NCI-H1417 (cell line): ENCODE measurements at regions not wholly inside any gene's neighbourhood (a gene's known extent, or its start where the extent isn't known, plus 50 kb on each side); places are given as distances from the start of the nearest gene placed in this dataset.
"Not testable (repeated sequence)": the region's sequence is repeated elsewhere in the genome, so short reads cannot be mapped to it uniquely, and the experiment has no call there.

ENCODE experiments used
- DNase-seq, 3 experiments: peaks; one replicate each; lab custom pipeline; 2025; lab: John Stamatoyannopoulos, UW

DNA sequence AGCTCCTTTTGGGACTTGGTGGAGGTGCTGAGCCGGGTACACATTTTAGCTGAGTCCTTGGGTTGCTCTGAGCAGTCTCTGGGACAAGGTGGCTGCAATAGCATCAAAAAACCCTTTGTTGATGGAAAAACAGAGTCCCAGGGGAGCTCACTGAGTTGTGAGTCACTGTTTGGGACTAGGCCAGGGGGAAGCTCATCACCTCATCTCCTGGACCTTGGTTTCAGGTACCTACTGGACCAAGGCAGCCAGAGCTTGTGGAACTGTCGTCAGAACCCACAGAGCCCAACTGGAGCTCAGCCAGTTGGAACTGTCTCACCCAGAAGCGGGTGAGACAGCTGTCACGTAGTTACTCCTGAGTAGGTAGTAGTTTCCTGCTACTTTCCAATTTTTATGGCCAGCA, 146.7 kb downstream of the HLX start:
- no peak for DNase-seq

DNA sequence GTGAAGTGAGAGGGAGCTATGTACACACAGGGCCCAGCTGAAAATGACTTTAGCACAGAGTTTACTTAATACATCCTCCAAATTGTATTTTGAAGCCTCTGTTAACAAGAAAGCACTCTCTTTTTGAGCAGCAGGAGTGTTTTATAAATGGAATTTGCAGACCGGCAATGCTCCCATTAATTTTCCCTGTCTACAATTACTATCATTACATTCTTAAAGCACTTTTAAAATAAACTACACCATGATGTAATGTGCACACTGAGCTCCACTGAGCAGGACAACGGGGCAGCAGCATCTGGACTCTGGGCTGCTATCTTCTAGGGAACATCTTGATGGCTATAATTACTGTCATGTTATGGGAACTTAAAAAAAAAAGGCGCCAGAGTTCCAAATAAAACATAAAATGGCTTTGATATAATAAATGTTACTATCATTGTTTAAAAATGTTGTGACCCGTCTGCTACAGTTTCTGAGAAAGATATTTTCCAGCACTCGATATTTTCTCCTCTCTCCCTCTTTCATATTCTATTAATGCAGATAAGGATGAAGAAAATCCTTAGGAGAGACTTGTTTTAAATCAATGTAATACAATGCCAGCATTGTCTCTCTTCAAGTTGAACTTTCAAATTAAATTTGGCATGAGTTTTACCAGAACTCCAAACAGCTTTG, 150.9 kb downstream of the HLX start:
- DNase-seq, result peak in 1 of 3 experiments; percentile 43

DNA sequence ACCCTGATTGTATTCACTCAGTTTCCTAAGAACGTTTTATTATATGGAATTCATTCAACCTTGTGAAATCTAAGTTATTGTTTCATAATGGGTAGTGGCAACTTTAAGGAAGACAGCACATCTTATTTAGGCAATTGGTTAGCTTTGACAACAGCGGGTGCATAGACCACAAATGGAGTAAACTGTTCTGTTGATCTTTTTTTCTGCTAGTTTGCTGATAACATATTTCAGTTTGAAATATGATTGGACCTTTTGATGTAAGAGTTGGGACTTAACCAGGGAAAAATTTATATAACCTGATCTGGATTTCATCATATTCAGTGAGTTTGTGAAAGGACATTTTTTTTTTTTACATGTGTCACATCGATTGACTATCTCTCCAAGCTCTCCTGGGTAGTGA, 151.7 kb downstream of the HLX start:
- no peak for DNase-seq

DNA sequence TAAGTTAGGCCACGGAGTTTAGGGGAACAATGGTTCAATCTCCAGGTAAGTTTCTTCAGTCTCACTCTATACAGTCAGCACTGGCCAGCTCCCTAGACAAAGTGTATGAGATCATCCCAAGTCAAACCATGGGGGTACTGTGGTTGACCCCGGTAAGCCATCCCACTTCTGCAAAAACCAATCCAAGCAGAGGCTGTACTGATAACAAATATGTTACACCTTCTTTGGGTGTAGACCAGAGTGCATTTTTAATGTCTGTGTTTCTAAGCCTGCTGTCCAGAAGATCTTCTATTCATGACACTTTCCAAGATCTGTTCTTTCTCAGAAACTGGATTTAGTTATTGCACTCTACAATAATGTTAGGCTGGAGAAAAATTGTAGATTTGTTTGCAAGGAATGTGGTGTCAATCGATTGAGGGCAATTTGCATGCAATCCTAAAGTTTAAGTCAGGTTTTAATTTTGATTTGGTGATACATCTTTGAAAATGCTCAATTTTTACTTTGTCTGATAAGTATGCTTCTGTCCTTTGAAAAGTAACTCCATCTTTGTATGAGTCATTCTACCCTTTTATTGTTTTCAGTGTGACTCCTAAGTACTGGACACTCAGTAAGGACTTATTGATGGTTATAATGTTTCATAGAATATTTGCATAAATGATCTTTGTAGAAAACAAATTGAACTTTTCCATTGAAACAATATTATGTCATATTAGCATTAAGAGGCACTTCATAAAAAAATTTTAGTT, 152.4 kb downstream of the HLX start:
- no peak for DNase-seq

DNA sequence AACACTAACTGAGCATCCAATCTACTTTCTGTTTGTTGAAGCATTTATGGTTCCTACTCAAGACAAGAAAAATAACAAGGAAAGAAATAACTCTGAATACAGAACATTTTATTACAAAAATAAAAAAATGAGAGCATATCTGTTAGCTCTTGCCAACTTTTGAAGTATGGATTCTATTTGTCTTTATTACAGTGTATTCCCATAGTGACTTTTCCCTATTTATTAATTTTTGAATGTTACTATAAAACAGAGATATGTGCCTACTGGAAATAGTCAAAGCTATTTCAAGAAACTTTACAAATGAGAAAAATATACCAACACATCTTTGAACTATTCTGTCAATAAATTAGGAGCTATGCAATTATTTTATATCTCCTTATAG, 153.0 kb downstream of the HLX start:
- no peak for DNase-seq

DNA sequence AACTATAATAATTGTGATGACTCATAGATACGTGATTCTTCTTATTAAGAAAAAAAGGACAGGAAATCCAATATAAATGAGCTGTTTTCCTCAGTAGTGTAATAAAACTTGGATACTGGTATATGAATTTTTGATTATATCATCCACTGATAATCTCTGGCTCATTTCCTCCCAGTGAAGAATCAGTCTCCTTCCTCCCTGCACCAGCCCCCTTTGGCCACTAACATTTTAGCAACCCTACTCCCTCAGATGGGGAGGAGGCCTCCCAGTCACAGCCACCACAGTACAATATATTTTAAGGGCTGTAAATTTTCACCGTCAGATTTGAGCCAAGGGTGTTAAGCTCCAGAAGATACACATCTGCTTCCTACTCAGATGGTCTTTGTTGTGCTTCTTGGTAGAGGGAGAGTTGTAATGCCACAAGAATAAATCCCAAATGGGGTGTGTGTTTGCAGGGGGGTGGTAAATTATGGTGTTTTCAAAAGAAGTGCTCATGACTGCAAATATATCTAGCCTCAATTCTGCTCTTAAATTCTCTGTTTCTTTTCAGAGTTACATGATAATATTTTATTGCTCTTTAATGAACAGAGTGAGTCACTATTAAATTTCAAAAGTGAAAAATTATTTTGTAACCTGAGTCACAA, 153.5 kb downstream of the HLX start:
- no peak for DNase-seq

DNA sequence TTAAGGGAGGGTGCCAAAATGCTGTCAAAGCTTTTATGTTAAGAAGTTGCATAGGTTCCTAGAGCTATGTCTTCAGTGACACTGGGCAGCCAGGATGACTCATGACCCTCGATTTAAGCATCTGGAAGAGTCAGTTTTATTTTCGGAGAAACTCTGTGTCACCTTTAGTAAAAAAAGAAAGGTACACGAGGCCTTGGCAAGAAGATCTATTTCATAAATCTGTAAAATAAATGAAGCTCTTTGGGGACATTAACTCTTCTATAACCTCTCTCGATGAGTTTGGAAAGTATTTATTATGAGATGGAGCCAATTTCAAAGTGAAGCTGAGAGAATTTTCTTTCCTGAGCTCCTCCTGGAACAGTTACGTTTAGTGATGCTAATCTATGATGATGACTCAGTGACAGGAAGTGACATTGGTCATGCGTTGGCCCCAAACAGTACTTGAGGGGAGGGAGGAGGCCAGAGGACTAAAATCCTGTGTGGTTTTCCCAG, 156.5 kb downstream of the HLX start:
- DNase-seq, result no peak

DNA sequence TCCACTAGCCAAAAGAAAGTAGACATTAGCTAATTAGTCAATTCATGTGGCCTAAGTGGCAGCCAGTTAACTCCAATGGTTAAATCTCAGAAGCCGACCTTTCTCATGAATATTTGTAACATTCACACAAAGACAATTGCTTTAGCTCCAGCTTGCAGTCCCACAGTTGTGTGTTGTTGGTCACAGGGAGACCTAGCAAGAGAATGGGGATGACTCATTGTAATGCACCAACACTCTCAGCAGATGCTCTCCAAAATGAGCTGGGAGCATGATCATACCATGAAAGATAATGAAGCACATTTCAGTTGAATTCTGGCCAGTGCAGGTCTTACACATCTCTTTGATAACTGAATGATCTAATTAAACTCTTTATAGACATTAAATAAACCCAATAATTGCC, 160.4 kb downstream of the HLX start:
- DNase-seq, result no peak

DNA sequence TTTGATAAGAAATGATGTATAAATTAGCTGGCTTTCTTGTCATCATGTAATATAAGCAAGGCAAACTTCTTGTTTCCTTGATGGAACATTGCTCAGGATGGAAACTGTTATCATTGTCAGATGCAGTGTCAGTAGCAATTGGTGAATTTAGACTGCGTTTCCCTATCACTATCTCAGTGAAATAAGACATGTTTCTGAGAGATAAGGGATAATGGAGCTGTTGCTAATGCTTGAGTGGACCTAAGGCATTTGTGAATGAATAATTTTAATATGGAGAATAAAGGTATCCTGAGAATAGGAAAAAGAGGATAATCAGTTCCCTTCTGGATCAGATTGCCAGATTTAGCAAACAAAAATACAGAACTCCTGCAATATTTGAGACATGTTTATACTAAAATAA, 160.9 kb downstream of the HLX start:
- no peak for DNase-seq

DNA sequence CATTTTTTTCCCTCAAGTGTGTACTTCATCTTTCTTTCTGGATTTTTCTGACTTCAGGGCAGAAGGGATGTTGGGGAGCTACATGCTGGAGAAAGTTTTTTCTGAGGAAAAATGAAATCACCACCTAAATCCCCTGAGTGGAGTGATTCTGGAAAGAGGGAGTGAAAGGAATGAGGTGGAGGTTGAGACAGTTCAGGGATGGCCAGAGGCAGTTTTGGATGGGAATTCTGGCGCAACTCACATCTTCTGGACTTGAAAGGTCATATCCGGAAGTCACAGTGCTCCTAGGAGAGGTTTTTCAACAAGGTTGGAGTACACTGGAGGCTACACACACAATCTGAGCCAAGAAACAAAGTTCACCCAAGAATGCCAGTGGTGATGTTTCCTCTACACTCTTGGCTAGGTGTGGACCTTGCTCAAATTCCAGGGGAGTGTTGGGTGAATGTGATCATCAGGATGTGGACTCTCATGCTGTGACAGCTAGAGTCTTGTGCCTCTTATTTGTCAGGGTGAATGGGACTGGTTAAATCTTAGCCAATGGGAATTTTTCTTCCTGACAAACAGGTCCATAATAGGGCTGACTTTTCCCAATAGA, 161.5 kb downstream of the HLX start:
- DNase-seq, result no peak

DNA sequence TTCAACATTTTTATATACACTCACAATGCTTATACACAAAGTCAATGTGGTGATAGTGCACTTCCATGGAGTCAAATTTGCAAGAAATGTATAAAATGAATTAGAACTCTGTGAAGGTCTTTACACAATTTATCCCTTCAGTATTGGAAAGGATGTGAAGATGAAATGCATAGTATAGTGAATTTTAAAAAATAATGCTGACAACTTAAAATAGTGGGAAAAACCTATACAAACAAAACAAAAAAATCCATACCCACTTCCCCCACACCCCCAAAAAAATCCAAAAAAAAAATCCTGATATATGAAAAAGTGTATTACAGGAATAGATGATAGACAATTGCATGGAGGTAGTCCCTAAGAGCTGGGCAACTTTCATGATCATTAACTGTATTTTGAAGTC, 165.3 kb downstream of the HLX start:
- no peak for DNase-seq

DNA sequence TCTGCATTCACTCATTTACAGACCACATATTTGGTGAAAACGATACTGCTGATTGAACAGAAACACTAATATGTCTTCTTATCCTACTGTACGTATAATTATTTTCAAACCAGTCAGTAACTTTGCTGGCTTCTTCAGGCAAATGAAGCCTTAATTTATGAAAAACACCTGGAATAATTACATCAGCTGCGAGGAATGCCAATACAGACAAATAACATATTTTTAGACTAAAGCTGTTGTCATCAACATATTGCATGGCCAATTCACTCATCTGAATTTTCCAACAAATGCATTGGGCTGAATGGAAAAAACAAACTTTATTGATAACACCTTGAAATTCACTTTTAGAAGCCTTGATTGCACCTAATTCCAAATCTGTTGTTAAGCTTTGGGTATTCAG, 165.9 kb downstream of the HLX start:
- no peak for DNase-seq

DNA sequence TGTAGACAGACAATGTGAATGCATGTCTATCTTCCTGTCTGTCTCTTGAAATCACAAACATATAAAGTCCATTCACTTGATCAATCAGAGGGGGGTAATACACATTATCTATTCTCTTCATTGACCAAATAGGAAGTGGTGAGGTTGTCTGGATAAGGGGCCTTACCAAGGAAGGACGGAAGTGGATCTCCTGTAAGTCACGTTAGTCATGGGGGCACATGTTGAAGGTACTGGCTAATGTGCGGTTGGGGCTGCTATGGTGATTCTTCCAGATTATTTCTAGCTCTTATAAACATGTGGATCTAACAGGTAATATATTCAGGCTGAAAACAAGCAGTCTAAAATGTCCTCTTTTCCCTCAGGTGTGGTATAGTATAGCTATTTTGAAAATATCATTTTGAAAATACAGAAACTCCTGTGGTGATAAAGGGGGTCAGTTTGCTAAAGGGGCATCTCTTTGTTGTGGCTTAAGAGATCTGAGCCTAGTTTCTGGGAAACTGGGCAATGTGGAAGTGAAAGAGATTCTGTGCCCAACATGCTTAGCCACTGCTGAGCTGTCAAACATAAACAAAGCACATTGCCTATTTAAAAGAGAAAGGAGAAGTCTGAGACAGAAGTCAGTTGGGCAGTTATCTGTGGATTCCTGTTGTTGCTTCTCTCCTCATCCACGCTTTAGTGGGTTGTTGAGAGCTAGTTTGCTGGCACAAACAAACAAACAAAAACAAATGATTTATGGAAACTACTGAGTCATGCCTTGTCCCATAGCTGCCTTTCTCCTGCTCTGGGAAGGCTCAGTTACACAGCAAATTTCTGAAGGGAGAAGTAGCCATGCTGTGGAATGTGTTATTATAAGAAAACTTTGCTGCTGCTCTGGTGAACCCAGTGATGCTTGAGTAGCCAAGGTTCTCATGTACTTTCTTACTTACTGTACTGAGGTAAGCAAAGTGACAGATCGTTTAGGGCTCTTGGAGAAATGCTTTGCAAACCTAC, 166.9 kb downstream of the HLX start:
- DNase-seq, result no peak

DNA sequence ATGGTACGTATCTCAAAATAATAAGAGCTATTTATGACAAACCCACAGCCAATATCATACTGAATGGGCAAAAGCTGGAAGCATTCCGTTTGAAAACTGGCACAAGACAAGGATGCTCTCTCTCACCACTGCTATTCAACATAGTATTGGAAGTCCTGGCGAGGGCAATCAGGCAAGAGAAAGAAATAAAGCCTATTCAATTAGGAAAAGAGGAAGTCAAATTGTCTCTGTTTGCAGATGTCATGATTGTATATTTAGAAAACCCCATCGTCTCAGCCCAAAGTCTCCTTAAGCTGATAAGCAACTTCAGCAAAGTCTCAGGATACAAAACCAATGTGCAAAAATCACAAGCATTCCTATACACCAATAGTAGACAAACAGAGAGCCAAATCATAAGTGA, 172.1 kb downstream of the HLX start:
- DNase-seq, result not testable (repeated sequence)

DNA sequence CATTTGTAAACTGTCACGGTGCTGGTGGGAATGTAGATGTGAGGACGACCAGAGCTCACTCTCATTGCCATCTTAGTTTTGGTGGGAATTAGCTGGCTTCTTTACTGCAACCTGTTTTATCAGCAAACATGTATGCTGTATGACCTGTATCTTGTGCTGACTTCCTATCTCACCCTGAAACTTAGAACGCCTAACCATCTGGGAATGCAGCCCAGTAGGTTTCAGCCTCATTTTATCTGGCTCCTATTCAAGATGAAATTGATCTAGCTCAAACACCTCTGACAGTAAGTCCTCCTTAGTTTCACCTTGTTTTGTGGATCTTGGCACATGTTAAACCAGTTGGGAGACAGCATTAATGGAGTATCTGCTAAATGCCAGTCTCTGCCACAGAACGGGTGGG, 174.6 kb downstream of the HLX start:
- DNase-seq, result no peak

DNA sequence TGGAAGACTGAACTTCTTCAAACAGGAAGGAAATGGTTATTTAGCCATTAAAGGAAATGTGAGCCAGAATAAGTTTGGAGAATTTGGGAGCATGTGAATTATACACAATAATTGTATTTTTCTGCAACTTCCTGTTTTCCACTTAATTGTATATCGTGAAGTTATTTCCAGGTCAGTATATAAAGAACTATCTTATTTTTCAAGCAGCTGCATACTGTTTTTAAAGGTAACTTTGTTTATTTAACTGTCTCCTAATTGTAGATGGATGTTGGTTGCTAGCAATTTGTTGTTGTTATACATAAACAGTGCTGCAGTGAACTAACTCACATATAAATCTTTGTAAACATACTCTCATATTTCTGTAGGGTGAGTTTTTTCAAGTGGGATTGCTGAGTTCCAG, 180.3 kb downstream of the HLX start:
- no peak for DNase-seq

DNA sequence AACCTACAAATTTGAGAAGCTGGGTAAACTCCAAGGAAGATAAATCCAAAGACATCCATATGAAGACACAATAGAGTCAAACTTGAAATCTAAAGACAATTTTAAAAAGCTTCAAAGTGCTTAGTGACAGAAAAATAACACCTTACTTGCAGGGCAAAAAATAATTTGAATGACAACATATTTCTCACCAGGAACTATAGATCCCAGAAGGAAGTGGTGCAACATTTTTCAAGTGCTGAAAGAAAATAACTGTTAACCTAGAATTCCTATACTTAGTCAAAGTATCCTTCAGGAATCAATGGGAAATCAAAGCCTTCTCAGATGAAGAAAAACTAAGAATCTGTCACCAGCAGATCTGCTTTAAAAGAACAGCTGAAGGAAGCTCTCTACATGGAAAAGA, 184.4 kb downstream of the HLX start:
- DNase-seq, result no peak

DNA sequence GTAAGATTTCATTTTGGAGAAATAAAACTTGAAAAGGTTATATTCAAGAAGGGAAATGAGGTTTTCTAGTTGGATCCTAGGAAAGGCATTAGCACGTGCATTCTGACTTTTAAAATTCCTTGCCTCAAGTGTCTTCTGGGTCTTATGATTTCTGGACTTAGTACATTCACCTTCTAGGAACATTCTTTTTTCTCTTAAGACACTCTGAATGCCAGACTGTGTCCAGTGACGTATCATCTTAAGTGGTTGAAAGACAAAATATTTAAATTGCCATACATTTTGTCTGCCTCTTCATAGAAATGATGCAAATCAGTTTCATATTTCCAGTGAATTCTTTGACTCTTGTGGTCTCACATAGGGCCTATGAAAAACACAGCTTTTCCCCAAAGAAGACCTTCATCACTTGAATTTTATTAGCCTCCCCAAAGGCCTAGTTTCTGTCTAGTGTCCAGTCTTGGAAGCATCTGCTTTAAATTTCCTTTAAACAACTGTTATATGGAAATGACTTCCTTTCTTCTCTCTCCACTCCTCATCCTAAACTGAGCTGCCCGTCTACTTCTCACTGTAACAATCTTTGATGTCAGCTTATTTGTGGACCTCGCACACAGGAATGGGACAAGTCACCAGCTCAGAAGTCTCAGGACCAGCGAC, 187.2 kb downstream of the HLX start:
- no peak for DNase-seq

DNA sequence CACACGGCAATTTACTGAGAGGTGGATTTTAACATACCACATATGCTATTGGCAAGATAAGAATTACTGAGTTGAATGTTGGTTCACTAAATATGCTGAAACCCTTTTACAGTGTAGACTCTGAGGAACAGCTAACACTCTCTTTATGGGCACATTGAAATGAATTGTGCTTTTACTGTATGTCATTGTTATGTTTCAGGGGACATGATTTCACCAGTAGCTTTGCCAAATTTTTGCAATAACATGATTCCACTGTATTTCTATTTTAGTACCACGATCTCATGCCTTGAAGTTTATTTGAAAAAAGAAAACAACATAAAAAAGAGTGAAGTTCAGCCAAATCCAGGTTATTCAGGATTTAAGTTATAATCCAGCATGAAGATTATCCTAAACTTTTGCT, 188.5 kb downstream of the HLX start:
- no peak for DNase-seq

DNA sequence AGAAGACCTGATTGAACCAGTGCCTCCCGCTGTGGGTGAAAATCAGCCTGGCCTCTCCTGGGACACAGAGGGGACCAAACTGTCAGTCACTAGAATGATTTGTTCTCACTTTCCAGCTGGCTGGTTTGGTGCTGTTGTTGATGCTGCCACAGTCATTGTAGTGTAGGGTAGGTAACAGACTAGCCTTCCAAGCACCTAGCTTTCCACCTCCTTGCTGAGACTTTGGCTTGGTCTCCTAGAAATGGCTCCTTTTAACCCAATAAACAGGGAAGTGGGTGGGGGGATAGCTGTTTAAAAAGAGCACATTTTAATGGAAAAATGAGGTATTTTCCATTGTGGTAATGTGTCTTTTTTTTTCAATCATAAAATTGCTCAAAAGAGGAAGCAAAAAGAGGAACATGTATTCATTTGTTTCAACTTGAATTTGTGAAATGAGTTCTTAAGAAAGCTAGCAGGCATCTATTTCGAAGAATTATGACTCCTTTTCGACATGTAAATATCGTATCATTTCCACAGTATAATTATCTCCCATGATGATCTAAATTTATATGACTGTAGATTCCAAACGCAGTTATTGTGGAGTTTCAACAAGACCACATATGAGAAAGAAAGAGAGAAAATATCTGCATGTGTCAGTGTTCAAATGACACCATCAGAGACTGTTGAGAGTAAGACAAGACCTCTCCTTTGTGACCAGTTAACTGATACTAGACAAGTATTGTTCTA, 190.1 kb downstream of the HLX start:
- DNase-seq, result no peak
